WI38 (cell line): ENCODE measurements at regions not wholly inside any gene's neighbourhood (a gene's known extent, or its start where the extent isn't known, plus 50 kb on each side); places are given as distances from the start of the nearest gene placed in this dataset.

ENCODE experiments used
- H3K4me3 ChIP-seq: 2 replicates; pipeline ENCODE4 v1.5.1; 2011; ENCODE audit warnings: low read depth, mild to moderate bottlenecking, control low read depth, low read length
- CTCF ChIP-seq: IDR thresholded peaks from 2 replicates; pipeline ENCODE4 v1.5.1; 2012; ENCODE audit warnings: low read depth, mild to moderate bottlenecking, control low read depth, low read length

- TF ChIP-seq CTCF = no peak
- H3K4me3 ChIP-seq = no peak overlapping the region
Measured at GRCh38 chr12:89968151-89968700, 259.6 kb upstream of the ATP2B1 start.

- no peak overlapping the region for H3K4me3 ChIP-seq
- no peak for TF ChIP-seq CTCF
Measured at GRCh38 chr12:89966495-89967240, 258.0 kb upstream of the ATP2B1 start.

GRCh38 chr12:89965993-89966392, 257.4 kb upstream of the ATP2B1 start:
- H3K4me3 ChIP-seq = no peak overlapping the region

DNA sequence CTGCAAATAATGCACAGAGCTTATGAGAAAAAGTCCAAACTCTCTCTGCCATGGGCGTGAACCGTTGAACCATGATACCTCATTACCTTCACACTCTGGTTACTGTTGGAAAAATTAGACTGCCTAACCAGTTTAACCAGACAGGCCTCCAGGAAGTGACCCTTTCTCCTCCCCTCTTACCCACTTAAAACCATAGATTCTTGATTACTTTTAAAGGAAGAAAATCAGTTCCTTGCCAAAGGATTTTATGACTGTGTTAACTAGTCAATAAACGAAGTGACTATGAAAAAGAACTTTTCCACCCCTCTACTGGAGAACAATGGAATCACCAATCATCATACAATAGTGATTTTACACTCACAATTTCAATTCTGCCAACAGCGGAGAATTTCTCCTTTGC, 254.0 kb upstream of the ATP2B1 start:
- no peak overlapping the region for H3K4me3 ChIP-seq
- no peak for TF ChIP-seq CTCF

More at GRCh38 chr12:89965993-89966392, 257.4 kb upstream of the ATP2B1 start:
- TF ChIP-seq CTCF = no peak

- no peak for TF ChIP-seq CTCF
- no peak overlapping the region for H3K4me3 ChIP-seq
Measured at GRCh38 chr12:89960607-89961394, 252.2 kb upstream of the ATP2B1 start.

- no peak for TF ChIP-seq CTCF
- no peak overlapping the region for H3K4me3 ChIP-seq
Measured at GRCh38 chr12:89960011-89960507, 251.4 kb upstream of the ATP2B1 start.
